ENCODE measurements at regions not wholly inside any gene's neighbourhood (a gene's known extent, or its start where the extent isn't known, plus 50 kb on each side); places are given as distances from the start of the nearest gene placed in this dataset.
A peak's percentile ranks its signal among the peaks of the same experiment; 100 is the strongest.

DNA sequence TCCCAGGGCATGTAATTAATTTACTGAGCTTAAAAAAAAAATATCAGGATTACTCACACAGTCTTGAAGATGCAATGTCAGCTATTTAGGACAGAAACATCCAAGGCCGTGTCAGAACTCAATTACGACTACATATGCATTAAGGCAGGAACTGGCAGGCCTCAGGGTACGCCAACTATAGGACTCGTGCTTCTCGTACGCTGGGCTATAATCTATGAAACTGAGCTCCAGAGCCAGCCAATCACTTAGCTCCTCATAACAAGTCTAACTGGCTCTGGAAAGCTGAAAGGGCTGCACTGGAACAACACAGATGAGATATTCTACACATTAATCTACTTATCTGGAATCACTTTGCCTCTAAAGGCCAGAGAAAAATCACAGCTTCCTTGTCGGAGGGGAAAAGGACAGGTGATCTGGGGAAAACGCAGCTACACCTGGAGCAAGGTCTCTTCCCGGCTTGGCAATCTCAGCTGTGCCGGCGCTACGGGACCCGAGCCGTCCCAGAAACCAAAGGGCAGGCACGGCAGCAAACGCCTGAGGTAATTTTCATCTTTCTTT lies 212.0 kb downstream of the DEPDC1B start (continued):
- TF ChIP-seq, protein P1, sequence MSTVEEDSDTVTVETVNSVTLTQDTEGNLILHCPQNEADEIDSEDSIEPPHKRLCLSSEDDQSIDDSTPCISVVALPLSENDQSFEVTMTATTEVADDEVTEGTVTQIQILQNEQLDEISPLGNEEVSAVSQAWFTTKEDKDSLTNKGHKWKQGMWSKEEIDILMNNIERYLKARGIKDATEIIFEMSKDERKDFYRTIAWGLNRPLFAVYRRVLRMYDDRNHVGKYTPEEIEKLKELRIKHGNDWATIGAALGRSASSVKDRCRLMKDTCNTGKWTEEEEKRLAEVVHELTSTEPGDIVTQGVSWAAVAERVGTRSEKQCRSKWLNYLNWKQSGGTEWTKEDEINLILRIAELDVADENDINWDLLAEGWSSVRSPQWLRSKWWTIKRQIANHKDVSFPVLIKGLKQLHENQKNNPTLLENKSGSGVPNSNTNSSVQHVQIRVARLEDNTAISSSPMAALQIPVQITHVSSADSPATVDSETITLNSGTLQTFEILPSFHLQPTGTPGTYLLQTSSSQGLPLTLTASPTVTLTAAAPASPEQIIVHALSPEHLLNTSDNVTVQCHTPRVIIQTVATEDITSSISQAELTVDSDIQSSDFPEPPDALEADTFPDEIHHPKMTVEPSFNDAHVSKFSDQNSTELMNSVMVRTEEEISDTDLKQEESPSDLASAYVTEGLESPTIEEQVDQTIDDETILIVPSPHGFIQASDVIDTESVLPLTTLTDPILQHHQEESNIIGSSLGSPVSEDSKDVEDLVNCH (CRISPR knock-in tag; IDR thresholded peaks at IDR 0.05) = no peak
- TF ChIP-seq FOXM1 (CRISPR knock-in tag; IDR thresholded peaks at IDR 0.05) (no peak), ZNF343 (CRISPR knock-in tag; IDR thresholded peaks at IDR 0.05) (no peak), FOSL2 (CRISPR knock-in tag; IDR thresholded peaks at IDR 0.05) (no peak), ZNF550 (CRISPR knock-in tag; IDR thresholded peaks at IDR 0.05; ENCODE audit: borderline replicate concordance) (no peak), RCOR2 (CRISPR knock-in tag; IDR thresholded peaks at IDR 0.05) (no peak), YY1 (IDR thresholded peaks at IDR 0.05; ENCODE audit: insufficient read depth, insufficient replicate concordance, low read depth, low read length) (no peak), ZMYM2 (CRISPR knock-in tag; IDR thresholded peaks at IDR 0.05) (no peak), TCF7L2 (IDR thresholded peaks at IDR 0.05; ENCODE audit: low read depth, low read length) (no peak), MAFK (conservative IDR thresholded peaks at IDR 0.05 in 1 of 2, IDR thresholded peaks at IDR 0.05 in 1 of 2; ENCODE audit: low read length in 2 of 2) (peak; percentile 94 to 95), ZSCAN29 (CRISPR knock-in tag; conservative IDR thresholded peaks at IDR 0.05) (no peak), MAFF (IDR thresholded peaks at IDR 0.05; ENCODE audit: low read depth, low read length) (peak; percentile 93), POGZ (CRISPR knock-in tag; IDR thresholded peaks at IDR 0.05) (peak; percentile 49; the same call in 1 of the 2 replicates), ZBTB42 (CRISPR knock-in tag; IDR thresholded peaks at IDR 0.05) (no peak), ZNF263 (CRISPR knock-in tag; IDR thresholded peaks at IDR 0.05) (no peak; the same call in 1 of the 2 replicates), ZNF367 (CRISPR knock-in tag; IDR thresholded peaks at IDR 0.05; ENCODE audit: borderline replicate concordance) (no peak)
- TF ChIP-seq, protein P2, sequence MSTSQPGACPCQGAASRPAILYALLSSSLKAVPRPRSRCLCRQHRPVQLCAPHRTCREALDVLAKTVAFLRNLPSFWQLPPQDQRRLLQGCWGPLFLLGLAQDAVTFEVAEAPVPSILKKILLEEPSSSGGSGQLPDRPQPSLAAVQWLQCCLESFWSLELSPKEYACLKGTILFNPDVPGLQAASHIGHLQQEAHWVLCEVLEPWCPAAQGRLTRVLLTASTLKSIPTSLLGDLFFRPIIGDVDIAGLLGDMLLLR (CRISPR knock-in tag; IDR thresholded peaks at IDR 0.05) = no peak
- TF ChIP-seq, protein P3, sequence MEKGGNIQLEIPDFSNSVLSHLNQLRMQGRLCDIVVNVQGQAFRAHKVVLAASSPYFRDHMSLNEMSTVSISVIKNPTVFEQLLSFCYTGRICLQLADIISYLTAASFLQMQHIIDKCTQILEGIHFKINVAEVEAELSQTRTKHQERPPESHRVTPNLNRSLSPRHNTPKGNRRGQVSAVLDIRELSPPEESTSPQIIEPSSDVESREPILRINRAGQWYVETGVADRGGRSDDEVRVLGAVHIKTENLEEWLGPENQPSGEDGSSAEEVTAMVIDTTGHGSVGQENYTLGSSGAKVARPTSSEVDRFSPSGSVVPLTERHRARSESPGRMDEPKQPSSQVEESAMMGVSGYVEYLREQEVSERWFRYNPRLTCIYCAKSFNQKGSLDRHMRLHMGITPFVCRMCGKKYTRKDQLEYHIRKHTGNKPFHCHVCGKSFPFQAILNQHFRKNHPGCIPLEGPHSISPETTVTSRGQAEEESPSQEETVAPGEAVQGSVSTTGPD (CRISPR knock-in tag; IDR thresholded peaks at IDR 0.05) = no peak
- TF ChIP-seq, protein P4, sequence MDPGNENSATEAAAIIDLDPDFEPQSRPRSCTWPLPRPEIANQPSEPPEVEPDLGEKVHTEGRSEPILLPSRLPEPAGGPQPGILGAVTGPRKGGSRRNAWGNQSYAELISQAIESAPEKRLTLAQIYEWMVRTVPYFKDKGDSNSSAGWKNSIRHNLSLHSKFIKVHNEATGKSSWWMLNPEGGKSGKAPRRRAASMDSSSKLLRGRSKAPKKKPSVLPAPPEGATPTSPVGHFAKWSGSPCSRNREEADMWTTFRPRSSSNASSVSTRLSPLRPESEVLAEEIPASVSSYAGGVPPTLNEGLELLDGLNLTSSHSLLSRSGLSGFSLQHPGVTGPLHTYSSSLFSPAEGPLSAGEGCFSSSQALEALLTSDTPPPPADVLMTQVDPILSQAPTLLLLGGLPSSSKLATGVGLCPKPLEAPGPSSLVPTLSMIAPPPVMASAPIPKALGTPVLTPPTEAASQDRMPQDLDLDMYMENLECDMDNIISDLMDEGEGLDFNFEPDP (CRISPR knock-in tag; conservative IDR thresholded peaks at IDR 0.05) = no peak
- TF ChIP-seq, protein P5, sequence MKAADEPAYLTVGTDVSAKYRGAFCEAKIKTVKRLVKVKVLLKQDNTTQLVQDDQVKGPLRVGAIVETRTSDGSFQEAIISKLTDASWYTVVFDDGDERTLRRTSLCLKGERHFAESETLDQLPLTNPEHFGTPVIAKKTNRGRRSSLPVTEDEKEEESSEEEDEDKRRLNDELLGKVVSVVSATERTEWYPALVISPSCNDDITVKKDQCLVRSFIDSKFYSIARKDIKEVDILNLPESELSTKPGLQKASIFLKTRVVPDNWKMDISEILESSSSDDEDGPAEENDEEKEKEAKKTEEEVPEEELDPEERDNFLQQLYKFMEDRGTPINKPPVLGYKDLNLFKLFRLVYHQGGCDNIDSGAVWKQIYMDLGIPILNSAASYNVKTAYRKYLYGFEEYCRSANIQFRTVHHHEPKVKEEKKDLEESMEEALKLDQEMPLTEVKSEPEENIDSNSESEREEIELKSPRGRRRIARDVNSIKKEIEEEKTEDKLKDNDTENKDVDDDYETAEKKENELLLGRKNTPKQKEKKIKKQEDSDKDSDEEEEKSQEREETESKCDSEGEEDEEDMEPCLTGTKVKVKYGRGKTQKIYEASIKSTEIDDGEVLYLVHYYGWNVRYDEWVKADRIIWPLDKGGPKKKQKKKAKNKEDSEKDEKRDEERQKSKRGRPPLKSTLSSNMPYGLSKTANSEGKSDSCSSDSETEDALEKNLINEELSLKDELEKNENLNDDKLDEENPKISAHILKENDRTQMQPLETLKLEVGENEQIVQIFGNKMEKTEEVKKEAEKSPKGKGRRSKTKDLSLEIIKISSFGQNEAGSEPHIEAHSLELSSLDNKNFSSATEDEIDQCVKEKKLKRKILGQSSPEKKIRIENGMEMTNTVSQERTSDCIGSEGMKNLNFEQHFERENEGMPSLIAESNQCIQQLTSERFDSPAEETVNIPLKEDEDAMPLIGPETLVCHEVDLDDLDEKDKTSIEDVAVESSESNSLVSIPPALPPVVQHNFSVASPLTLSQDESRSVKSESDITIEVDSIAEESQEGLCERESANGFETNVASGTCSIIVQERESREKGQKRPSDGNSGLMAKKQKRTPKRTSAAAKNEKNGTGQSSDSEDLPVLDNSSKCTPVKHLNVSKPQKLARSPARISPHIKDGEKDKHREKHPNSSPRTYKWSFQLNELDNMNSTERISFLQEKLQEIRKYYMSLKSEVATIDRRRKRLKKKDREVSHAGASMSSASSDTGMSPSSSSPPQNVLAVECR (CRISPR knock-in tag; IDR thresholded peaks at IDR 0.05; ENCODE audit: borderline replicate concordance) = peak; percentile 49; the same call in 1 of the 2 replicates
